ENCODE measurements at regions not wholly inside any gene's neighbourhood (a gene's known extent, or its start where the extent isn't known, plus 50 kb on each side); places are given as distances from the start of the nearest gene placed in this dataset.

- H3K4me2 ChIP-seq (ENCODE audit: insufficient read depth, low read length) = peak overlapping the region; percentile 16
- no peaks in the 10 kb centered on the region for H4K20me1 ChIP-seq (replicated peaks; ENCODE audit: control insufficient read depth, extremely low read depth, insufficient read depth, low read length)
- no peaks in the 10 kb centered on the region for H3K79me2 ChIP-seq (ENCODE audit: control insufficient read depth, insufficient read depth, low read length)
- TF ChIP-seq JUN (IDR thresholded peaks at IDR 0.05; ENCODE audit: borderline replicate concordance, insufficient read depth, insufficient read length, low read depth) = no peak
- no peak for TF ChIP-seq EZH2 (IDR thresholded peaks at IDR 0.05; ENCODE audit: borderline replicate concordance, low read depth, low read length, severe bottlenecking)
- no peak for TF ChIP-seq POLR2AphosphoS5 (IDR thresholded peaks at IDR 0.05; ENCODE audit: insufficient read depth, low read depth, low read length)
- no peak for TF ChIP-seq MAX (IDR thresholded peaks at IDR 0.05; ENCODE audit: insufficient read depth, insufficient read length)
- intact Hi-C loops (cut with micrococcal nuclease) = no loop called here
- CTCF ChIA-PET = interaction anchor here (0.9 to 2.2 kb wide), 8 partner anchors 9 to 369 kb away, joined by 3 to 20 read pairs (median 5); no protein-coding TSS in a partner anchor
- H3K9me3 ChIP-seq (replicated peaks; ENCODE audit: control insufficient read depth, insufficient read depth, low read length) = no peaks in the 10 kb centered on the region
- DNase-seq (ENCODE audit: low read depth, low spot score) = peak; percentile 54
- H3K9ac ChIP-seq (replicated peaks; ENCODE audit: extremely low read depth, insufficient read depth, low read length) = no peak overlapping the region
- FAIRE-seq = no peak
- BruUV-seq (replicated peaks) = no TSS peak
- no peak overlapping the region for H3K4me3 ChIP-seq (replicated peaks in 1 of 3; ENCODE audit: insufficient read depth in 1 of 3, low read depth in 1 of 3, low read length in 3 of 3)
- peaks cover 21% of the 10 kb centered on the region for H3K4me1 ChIP-seq (ENCODE audit: control insufficient read depth, extremely low read depth, insufficient read depth, low read length)
- dilution Hi-C loops (cut with MboI; ENCODE audit: extremely low pct_ligation_motif_present, low sequenced_read_pairs) = no loop called here
- no peak overlapping the region for H3K27ac ChIP-seq (ENCODE audit: insufficient read depth, low read depth, low read length)
- H2AFZ ChIP-seq (ENCODE audit: low read depth, low read length) = no peak overlapping the region
- no peaks in the 10 kb centered on the region for H3K9me1 ChIP-seq (replicated peaks; ENCODE audit: control insufficient read depth, extremely low read depth, insufficient read depth, low read length)
- no peaks in the 10 kb centered on the region for H3K36me3 ChIP-seq (ENCODE audit: control insufficient read depth in 2 of 2, extremely low read depth in 1 of 2, insufficient read depth in 2 of 2, low read length in 2 of 2)
- no peaks in the 10 kb centered on the region for H3K27me3 ChIP-seq (ENCODE audit: control insufficient read depth in 2 of 2, insufficient read depth in 2 of 2, low read length in 2 of 2)
- POLR2A ChIA-PET = interaction anchor here (1.1 kb wide), 1 partner anchor 9 kb away, joined by 3 read pairs; no protein-coding TSS in a partner anchor
These were observed 95.5 kb downstream of the MBL2 start for GRCh38 chr10:52677086-52677485.

GRCh38 chr10:52678611-52679010, 94.0 kb downstream of the MBL2 start:
- Histone ChIP-seq H3K79me2 (ENCODE audit: control insufficient read depth, insufficient read depth, low read length) (no peaks in the 10 kb centered on the region), H3K4me3 (replicated peaks in 1 of 3; ENCODE audit: insufficient read depth in 1 of 3, low read depth in 1 of 3, low read length in 3 of 3) (no peak overlapping the region), H3K27ac (ENCODE audit: insufficient read depth, low read depth, low read length) (no peak overlapping the region), H3K27me3 (ENCODE audit: control insufficient read depth in 2 of 2, insufficient read depth in 2 of 2, low read length in 2 of 2) (no peaks in the 10 kb centered on the region), H3K9me1 (replicated peaks; ENCODE audit: control insufficient read depth, extremely low read depth, insufficient read depth, low read length) (no peaks in the 10 kb centered on the region), H3K4me2 (ENCODE audit: insufficient read depth, low read length) (no peak overlapping the region), H3K36me3 (ENCODE audit: control insufficient read depth in 2 of 2, extremely low read depth in 1 of 2, insufficient read depth in 2 of 2, low read length in 2 of 2) (no peaks in the 10 kb centered on the region), H2AFZ (ENCODE audit: low read depth, low read length) (no peak overlapping the region), H3K9me3 (replicated peaks; ENCODE audit: control insufficient read depth, insufficient read depth, low read length) (no peaks in the 10 kb centered on the region), H3K9ac (replicated peaks; ENCODE audit: extremely low read depth, insufficient read depth, low read length) (no peak overlapping the region), H4K20me1 (replicated peaks; ENCODE audit: control insufficient read depth, extremely low read depth, insufficient read depth, low read length) (no peaks in the 10 kb centered on the region), H3K4me1 (ENCODE audit: control insufficient read depth, extremely low read depth, insufficient read depth, low read length) (peaks cover 18% of the 10 kb centered on the region)
- TF ChIP-seq JUN (IDR thresholded peaks at IDR 0.05; ENCODE audit: borderline replicate concordance, insufficient read depth, insufficient read length, low read depth) (no peak), EZH2 (IDR thresholded peaks at IDR 0.05; ENCODE audit: borderline replicate concordance, low read depth, low read length, severe bottlenecking) (no peak), POLR2A (IDR thresholded peaks at IDR 0.05; ENCODE audit: low read depth, low read length) (no peak), MAX (IDR thresholded peaks at IDR 0.05; ENCODE audit: insufficient read depth, insufficient read length) (no peak), MYC (IDR thresholded peaks at IDR 0.05; ENCODE audit: low read depth, low read length) (no peak)
- dilution Hi-C loops (cut with MboI; ENCODE audit: extremely low pct_ligation_motif_present, low sequenced_read_pairs) = no loop called here
- no peak for DNase-seq (ENCODE audit: low read depth, low spot score)
- POLR2A ChIA-PET = no interaction called here
- no peak for FAIRE-seq
- no TSS peak for BruUV-seq (replicated peaks)
- CTCF ChIA-PET = interaction anchor here (1.9 kb wide), 1 partner anchor 371 kb away, joined by 6 read pairs; no protein-coding TSS in a partner anchor
- intact Hi-C loops (cut with micrococcal nuclease) = no loop called here
